Fibroblast of the aortic adventitia (primary cell): ENCODE measurements at regions not wholly inside any gene's neighbourhood (a gene's known extent, or its start where the extent isn't known, plus 50 kb on each side); places are given as distances from the start of the nearest gene placed in this dataset.

ENCODE experiments used
- DNase-seq: peaks from one replicate; pipeline ENCODE4 v3.0.0-alpha.2; 2010; ENCODE audit warnings: low read depth
- H3K4me3 ChIP-seq: 2 replicates; pipeline ENCODE4 v1.5.1; 2011; ENCODE audit warnings: low read depth, mild to moderate bottlenecking, control low read depth, low read length, moderate library complexity
- CTCF ChIP-seq: IDR thresholded peaks from 2 replicates; pipeline ENCODE4 v1.5.1; 2011; ENCODE audit warnings: mild to moderate bottlenecking, low read length, control low read depth, inconsistent platforms; ENCODE audit not compliant: insufficient read depth

DNA sequence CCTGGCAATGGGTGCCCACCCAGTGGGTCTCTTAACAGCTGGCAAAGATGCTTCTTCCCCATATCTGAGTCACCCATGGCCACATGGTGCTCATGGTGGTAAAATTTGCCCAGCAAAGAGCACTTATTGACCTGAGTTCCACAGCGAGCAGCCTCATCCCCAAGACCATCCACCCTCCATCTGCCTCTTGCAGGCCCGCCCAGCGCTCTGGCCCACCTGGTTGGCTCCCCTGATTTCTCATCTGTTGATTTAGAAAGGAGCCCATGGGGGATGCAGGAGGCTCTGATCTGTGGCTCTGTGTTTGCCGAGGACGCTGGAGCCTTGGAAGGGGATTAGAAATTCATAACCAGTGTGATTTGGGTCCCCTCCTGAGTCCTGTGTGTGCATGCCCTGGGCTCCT, 657.5 kb downstream of the PTPRU start:
- no peak for TF ChIP-seq CTCF
- H3K4me3 ChIP-seq = no peak overlapping the region
- no peak for DNase-seq

GRCh38 chr1:29893046-29893723, 656.9 kb downstream of the PTPRU start:
- DNase-seq = no peak
- no peak overlapping the region for H3K4me3 ChIP-seq
- no peak for TF ChIP-seq CTCF

DNA sequence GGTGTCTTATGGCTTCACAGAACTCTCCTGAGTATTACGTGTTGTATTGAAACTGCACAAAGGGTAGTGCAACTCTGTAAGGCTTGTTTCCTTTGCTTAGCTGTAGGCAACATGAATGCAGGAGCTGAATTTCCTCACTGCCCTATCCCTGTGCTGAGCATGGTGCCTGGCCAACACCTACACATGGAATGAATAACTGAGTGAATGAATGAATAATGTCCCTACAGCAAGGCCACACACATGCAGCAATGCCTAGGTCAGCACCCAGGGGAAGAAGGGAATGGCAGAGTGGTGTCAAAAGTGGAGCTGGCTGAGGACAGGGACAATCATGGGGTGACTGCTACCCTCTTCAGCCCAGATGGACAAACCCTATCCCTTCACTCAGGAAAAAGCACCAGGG, 655.9 kb downstream of the PTPRU start:
- H3K4me3 ChIP-seq = no peak overlapping the region
- TF ChIP-seq CTCF = no peak
- no peak for DNase-seq

DNA sequence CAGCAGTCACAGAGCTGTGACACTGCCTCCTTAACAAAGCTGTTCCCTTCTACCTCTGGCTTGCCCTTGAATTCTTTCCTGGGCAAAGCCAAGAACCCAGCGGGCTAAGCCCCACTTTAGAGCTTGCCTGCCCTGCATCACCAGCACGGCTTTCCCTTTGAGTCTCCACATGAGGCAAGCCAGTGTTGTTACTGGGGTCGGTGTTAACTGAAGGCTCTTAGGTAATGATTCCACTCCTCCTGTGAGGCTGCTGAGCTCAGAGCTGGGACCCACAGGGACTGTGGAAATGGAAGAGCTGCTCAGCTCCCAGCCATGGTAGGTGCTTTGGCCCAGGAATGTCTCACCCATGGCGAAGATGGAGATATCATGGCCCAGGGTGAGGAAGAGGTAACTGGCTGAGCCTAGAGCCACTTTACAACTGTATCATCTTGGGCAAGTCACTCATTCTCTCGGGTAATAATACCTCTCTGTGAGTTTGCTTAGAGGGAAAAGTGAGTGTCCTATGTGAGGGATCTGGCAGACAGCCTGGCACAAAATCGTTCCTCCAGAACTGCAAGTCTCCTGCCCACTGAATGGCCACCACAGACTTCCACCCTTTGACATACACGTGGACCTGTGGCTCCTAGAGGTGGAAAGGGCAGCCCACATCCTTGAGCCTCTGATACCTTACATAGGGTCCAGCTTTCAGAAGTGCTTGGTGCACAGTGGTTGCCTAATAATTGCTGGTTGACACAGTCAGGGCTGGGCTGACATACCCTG, 654.1 kb downstream of the PTPRU start:
- no peak overlapping the region for H3K4me3 ChIP-seq
- no peak for DNase-seq
- TF ChIP-seq CTCF = no peak

DNA sequence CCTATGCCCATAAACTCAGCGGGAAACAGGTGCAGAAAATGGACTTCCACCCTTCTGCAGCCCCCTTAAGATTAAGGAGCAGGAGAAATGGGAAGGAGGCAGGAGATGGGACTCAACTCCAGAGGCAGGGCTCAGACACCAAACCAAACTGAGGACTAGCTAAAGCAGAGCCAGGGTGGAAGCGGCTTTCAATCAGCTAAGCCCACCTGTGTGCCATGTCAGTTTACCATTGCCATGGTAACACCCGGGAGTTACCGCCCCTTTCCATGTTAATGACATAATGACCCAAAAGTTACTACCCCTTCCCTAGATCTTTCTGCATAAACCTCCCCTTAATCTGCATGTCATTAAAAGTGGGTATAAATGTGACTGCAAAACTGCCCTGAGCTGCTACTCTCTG, 653.5 kb downstream of the PTPRU start:
- H3K4me3 ChIP-seq = no peak overlapping the region
- DNase-seq = no peak
- no peak for TF ChIP-seq CTCF

GRCh38 chr1:29884740-29885139, 648.4 kb downstream of the PTPRU start:
- no peak overlapping the region for H3K4me3 ChIP-seq
- TF ChIP-seq CTCF = no peak
- no peak for DNase-seq
